ENCODE measurements at regions not wholly inside any gene's neighbourhood (a gene's known extent, or its start where the extent isn't known, plus 50 kb on each side); places are given as distances from the start of the nearest gene placed in this dataset.
"Not testable (repeated sequence)": the region's sequence is repeated elsewhere in the genome, so short reads cannot be mapped to it uniquely, and the experiment has no call there.

GRCh38 chr13:87255394-87255793 is 415.8 kb upstream of the SLITRK5 start:
- no peak for DNase-seq

DNA sequence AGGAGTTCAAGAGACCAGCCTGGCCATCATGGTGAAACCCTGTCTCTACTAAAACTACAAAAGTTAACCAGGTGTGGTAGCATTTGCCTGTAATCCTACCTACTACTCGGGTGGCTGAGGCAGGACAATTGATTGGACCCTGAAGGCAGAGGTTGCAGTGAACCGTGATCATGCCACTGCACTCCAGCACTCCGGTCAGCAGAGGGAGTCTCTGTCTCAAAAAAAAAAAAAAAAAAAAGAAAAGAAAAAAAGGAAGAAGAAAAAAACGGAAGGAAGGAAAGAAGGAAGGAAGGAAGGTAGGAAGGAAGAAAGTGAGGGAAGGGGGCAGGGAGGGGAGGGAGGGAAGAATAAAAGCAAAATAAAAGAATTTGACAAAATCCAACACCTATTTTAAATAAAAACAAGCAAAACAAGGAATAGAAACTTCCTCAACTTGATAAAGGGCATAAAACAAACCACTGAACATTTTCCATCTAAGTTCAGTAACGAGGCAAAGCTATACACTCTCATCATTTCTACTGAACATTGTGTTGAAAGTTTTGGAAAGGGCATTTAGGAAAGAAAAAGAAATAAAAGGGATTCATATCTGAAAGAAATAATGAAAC is 411.6 kb upstream of the SLITRK5 start:
- no peak for DNase-seq

GRCh38 chr13:87274209-87274819 is 396.9 kb upstream of the SLITRK5 start:
- DNase-seq: no peak

- DNase-seq: no peak
Measured at GRCh38 chr13:87280139-87280538, 391.0 kb upstream of the SLITRK5 start.

GRCh38 chr13:87287721-87288120 is 383.4 kb upstream of the SLITRK5 start:
- no peak for DNase-seq

- no peak for DNase-seq
Measured at GRCh38 chr13:87295636-87296035, 375.5 kb upstream of the SLITRK5 start.

- DNase-seq: no peak
Measured at GRCh38 chr13:87302034-87302433, 369.1 kb upstream of the SLITRK5 start.

- no peak for DNase-seq
Measured at GRCh38 chr13:87302931-87303330, 368.2 kb upstream of the SLITRK5 start.

DNA sequence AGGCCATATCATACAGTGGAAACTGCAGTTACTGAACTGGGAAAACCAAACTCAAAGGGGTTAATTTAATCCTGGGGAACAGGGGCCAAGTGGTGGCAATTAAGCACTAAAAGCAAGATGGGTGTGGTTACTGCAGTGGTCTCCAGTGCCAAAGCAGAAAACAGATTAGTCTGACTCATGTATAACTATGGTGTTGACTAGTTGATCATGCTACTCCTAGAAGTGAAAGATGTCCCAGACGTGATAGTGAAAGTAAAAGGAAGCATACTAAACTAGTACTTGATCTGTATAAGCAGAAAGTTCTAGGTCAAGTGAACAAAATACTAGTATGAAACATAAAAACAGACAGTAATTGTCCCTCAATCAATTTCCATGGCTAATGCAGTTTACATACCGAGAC is 360.0 kb upstream of the SLITRK5 start:
- DNase-seq: no peak

GRCh38 chr13:87314822-87315221 is 356.3 kb upstream of the SLITRK5 start:
- no peak for DNase-seq

DNA sequence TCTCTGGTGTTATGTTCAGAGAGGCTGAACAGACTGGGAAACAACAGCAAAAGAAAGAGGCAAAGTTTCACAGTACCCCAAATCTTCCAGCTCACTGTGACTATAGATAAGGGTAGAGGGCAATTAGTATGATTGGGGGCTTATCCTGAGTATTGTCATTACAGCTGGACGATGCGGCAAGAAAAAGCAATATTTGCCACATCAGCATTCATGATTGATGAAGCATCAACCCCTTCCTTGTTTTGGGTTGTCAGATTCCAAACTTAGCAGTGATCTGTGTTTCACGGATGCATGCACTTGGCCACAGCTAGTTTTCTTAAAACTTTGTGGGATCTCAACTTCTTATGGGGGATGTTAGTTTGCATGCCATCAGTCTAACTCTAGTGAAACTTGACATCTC is 348.8 kb upstream of the SLITRK5 start:
- DNase-seq: no peak

- no peak for DNase-seq
Measured at GRCh38 chr13:87324558-87324957, 346.6 kb upstream of the SLITRK5 start.

DNA sequence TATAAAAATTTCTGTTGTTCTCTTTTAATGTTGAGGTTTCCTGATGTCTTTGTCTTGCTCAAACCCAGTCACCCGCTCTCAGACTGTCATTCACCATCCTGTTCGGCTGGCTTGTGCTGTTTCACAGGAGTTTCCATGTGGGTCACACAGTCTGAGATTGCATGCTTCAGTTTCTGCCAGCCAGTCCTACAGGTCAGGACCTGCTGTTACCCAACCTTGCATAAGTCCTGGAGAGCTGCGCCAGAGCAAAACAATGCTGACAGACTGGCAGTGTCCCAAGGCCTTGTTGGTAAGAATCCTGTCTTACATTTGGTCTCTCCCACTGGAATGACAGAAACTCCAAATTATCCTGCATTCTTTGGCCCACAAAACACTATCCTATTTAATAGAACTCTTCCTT is 340.0 kb upstream of the SLITRK5 start:
- no peak for DNase-seq

GRCh38 chr13:87333599-87333998 is 337.6 kb upstream of the SLITRK5 start:
- DNase-seq: no peak

- no peak for DNase-seq
Measured at GRCh38 chr13:87334176-87334575, 337.0 kb upstream of the SLITRK5 start.

DNA sequence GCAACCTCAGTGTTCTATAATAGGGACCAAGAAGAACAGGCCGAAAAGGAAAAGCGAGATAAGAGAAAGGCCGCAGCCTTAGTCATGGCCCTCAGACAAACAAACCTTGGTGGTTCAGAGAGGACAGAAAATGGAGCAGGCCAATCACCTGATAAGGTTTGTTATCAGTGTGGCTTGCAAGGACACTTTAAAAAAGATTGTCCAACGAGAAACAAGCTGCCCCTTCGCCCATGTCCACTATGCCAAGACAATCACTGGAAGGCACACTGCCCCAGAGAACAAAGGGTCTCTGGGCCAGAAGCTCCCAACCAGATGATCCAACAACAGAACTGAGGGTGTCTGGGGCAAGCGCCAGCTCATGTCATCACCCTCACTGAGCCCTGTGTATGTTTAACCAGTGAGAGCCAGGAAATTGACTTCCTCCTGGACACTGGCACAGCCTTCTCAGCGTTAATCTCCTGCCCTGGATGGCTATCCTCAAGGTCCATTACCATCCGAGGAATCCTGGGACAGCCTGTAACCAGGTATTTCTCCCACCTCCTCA is 334.8 kb upstream of the SLITRK5 start:
- not testable (repeated sequence) for DNase-seq

DNA sequence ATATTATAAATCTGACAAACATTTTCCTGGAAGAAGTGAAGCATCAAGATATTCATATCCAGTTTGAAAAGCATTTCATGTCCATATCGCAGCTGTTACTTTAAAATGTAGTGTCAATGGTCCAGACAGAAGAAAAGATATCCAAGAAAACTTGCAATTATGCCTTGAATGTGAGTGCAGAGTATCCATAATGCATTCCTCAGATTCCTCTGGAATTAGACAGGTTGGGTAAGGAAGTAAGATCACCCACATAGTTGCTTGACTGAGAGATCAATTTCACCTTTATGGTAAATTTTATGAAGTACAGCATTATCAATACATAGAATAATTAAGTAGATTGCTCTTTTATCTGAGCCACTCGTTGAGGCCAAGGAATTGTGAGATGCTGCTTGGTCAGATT is 327.0 kb upstream of the SLITRK5 start:
- DNase-seq: no peak

DNA sequence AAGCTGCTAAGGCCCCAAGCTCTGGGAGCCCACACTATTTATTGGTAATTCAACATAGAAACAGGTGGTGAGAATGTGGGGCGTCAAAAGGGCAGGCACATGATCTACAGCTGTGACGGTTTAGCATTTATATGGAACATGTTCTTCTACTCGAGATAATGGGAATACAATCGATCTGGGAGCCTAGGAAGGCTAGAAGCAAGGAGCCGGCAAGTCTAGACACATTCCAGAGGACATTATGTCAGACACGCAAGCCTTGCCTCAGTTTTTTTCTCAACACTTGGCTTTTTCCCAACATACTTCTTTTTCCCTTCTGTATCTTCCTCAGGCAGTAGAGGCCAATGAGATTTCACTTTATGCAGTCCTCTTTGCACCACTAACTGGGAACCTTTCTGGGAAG is 315.7 kb upstream of the SLITRK5 start:
- no peak for DNase-seq

- no peak for DNase-seq
Measured at GRCh38 chr13:87356314-87356713, 314.9 kb upstream of the SLITRK5 start.

DNA sequence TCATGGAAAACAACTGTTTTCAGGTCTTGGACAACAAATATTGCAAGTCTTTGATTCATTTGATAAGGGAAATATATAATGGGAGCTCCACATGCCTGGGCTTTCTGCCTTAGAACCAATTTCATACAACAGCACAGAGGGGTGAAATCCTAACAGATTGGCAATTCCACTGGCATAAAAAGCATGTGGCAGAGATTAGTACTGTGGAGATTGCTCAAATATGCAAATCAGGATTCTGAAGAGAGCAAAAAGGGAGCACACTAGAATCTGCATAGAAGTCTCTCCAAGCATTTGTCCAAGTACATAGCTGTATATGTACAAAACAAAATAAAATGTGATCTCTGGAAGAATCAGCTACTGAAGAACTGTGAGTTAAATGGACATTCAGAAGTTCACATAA is 312.9 kb upstream of the SLITRK5 start:
- DNase-seq: no peak

- no peak for DNase-seq
Measured at GRCh38 chr13:87361216-87361615, 310.0 kb upstream of the SLITRK5 start.

DNA sequence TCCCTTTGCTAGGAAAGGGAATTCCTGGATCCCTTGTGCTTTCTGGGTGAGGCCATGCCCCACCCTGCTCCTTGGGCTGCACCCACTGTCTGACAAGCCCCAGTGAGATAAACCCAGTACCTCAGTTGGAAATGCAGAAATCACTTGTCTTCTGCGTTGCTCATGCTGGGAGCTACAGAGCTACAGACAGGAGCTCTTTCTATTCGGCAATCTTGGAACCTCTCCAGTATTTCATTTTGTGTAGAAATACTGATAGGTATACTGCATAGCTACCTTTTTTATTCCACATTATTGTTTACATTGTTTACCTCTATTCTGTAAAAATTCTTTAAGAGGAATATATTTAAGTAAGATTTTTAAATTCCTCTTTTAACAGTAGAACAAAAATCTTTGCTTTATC is 302.5 kb upstream of the SLITRK5 start:
- no peak for DNase-seq

- no peak for DNase-seq
Measured at GRCh38 chr13:87376081-87376480, 295.1 kb upstream of the SLITRK5 start.

DNA sequence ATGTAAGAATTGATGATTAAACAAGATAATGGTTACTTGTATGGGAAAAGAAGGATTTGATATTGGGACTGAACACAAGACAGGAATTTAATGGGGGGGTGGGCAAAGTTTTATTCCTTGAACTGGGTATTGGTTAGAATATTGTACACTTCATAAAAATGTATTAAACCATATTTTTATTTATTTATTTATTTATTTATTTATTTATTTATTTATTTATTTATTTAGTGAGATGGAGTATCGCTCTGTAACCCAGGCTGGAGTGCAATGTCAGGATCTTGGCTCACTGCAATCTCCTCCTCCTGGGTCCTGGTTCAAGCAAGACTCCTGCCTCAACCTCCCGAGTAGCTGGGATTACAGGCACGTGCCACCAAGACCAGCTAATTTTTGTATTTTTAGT is 287.1 kb upstream of the SLITRK5 start:
- no peak for DNase-seq

DNA sequence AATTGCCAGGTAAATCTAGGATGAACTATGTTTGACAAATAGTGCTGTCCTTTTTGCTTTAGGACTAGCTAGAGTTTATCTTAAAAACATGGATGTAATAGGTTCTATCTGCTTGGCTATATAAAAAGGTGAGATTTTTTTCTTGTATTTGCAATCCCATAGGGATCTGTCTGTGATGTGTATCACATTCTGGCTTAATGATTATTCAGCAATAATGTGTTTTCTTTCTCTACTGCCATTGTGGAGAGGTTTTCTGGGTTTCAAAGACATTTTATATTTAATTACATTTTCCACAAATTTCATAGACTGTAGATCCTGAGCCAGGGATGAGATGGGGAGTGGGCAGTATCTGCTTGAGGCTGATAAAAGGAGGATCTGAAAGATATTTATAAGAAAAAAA is 277.8 kb upstream of the SLITRK5 start:
- DNase-seq: no peak

Data from stimulated activated CD4-positive, alpha-beta T cell treated with anti-CD3 and anti-CD28 coated beads, Interleukin-4, amount 100 ng/mL, for 4 hours (primary cell).